Stimulated activated naive CD8-positive, alpha-beta T cell treated with anti-CD3 and anti-CD28 coated beads, Interleukin-15, Interleukin-2, amounts not matched to agents 100 ng/mL and 50 ng/mL, for 24 hours (primary cell): ENCODE measurements at regions not wholly inside any gene's neighbourhood (a gene's known extent, or its start where the extent isn't known, plus 50 kb on each side); places are given as distances from the start of the nearest gene placed in this dataset.
"Not testable (repeated sequence)": the region's sequence is repeated elsewhere in the genome, so short reads cannot be mapped to it uniquely, and the experiment has no call there.

ENCODE experiments used
- H3K27ac Mint-ChIP-seq: one replicate; pipeline ENCODE4 v1.8.0; 2021; ENCODE audit warnings: mild to moderate bottlenecking, mixed read lengths
- H3K27me3 Mint-ChIP-seq: one replicate; pipeline ENCODE4 v1.8.0; 2021; ENCODE audit warnings: mixed read lengths
- H3K36me3 Mint-ChIP-seq: one replicate; pipeline ENCODE4 v1.8.0; 2021; ENCODE audit warnings: low read depth, mixed read lengths
- H3K4me1 Mint-ChIP-seq: one replicate; pipeline ENCODE4 v1.8.0; 2021; ENCODE audit warnings: low read depth, mixed read lengths
- H3K4me3 Mint-ChIP-seq: one replicate; pipeline ENCODE4 v1.8.0; 2021; ENCODE audit warnings: mild to moderate bottlenecking, mixed read lengths
- H3K9me3 Mint-ChIP-seq: one replicate; pipeline ENCODE4 v1.8.0; 2021; ENCODE audit warnings: mixed read lengths

DNA sequence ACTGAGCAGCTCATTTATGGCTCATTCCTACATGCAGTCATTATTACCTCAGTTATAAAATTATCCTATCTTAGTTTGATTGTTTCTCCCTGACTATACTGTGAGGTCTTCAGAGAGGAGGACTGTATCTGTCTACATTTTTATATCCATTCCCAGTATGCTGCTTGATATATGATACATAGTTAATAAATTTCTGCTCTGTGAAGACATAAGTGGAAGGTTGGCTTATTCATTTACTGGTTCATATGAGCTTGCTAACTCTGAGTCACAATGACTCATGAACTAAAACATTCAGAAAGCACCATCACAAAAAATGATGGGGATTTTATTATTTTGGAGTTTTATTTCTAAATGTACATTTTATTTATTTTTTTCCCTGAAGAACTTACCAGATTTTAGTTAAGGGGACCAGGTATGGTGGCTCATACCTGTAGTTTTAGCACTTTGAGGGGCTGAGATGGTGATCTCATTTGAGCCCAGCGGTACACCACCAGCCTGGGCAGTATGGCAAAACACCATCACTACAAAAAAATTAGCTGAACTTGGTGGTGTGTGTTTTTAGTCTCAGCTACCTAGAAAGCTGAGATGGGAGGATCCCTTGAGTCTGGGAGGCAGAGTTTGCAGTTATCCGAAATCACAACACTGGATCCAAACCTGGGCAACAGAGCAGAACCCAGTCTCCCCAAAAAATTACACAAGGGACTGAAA, 85.1 kb upstream of the HSFY2 start:
- not testable (repeated sequence) for H3K4me3 Mint-ChIP-seq, H3K27me3 Mint-ChIP-seq, H3K4me1 Mint-ChIP-seq, H3K9me3 Mint-ChIP-seq, H3K27ac Mint-ChIP-seq, H3K36me3 Mint-ChIP-seq

DNA sequence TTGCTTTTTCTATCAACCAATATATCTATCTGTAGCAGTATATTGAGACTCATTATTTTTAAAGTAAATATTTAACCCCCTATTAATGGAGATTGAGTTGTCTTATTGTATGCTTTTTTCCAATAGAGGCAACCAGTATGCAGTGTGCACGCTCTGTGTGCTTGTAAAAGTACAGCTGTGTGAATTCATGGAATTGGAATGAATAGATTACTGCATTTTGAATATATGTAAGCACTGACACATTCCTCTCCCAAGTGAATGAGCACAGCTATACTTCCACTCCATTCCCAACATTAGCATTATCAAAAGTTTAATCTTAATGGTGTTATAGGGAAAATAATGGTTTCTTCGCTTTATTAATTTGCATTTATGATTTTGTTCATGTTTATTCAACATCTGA, 81.6 kb upstream of the HSFY2 start:
- not testable (repeated sequence) for H3K36me3 Mint-ChIP-seq, H3K4me3 Mint-ChIP-seq, H3K9me3 Mint-ChIP-seq, H3K4me1 Mint-ChIP-seq, H3K27ac Mint-ChIP-seq, H3K27me3 Mint-ChIP-seq

DNA sequence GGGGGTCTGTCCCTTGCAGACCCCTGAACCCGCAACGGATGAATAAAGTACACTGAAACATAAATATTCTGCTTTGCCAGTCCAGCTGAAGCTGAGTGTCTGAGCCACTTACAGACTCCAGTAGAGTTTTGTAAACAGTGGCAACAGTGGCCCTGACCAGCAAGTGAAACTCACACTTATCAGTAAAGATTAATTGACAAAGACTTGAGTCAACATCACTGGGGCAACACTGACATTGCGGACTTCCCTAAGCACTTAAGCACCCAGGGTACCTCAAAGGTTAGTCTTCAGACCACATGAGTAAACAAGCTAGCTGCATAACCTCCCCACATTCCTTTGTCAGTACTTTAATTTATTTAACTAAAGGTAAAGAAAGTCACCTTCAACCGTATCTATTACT, 79.8 kb upstream of the HSFY2 start:
- not testable (repeated sequence) for H3K27me3 Mint-ChIP-seq, H3K36me3 Mint-ChIP-seq, H3K4me1 Mint-ChIP-seq, H3K4me3 Mint-ChIP-seq, H3K9me3 Mint-ChIP-seq, H3K27ac Mint-ChIP-seq

DNA sequence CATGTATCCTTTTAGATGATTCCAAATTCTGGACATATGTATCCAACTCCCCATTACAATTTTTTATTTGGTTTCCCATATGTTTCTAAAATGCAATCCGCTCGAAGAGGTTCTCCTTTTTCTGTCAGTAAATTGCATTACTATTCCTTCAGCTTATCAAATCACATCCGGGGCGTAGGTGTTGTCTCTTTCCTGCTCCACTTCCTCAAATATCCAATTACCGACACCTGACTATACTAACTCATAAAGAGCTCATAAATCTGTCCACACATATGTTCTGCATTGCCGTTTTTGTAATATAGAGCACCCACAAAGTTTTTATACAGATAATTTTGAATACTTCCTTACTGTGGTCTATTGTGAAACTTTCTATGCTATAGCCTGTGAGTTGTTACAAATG, 63.1 kb upstream of the HSFY2 start:
- H3K27me3 Mint-ChIP-seq, H3K4me3 Mint-ChIP-seq, H3K4me1 Mint-ChIP-seq, H3K9me3 Mint-ChIP-seq, H3K36me3 Mint-ChIP-seq, H3K27ac Mint-ChIP-seq: not testable (repeated sequence)
